Upper lobe of right lung (tissue), 1 donor: ENCODE measurements at regions not wholly inside any gene's neighbourhood (a gene's known extent, or its start where the extent isn't known, plus 50 kb on each side); places are given as distances from the start of the nearest gene placed in this dataset.
"Not testable (repeated sequence)": the region's sequence is repeated elsewhere in the genome, so short reads cannot be mapped to it uniquely, and the experiment has no call there.

Source experiments
- ATAC-seq: fragments of 200-7000 bp; cut with Tn5 transposase; one replicate; pipeline ENCODE4 v1.9.1; 2020; ENCODE audit warnings: mild to moderate bottlenecking, moderate library complexity
- DNase-seq: peaks from one replicate; pipeline ENCODE4 v3.0.0-alpha.2; 2020
- H3K27ac ChIP-seq: fragments of 200-600 bp; one replicate; pipeline ENCODE4 v1.8.0; 2022
- H3K27me3 ChIP-seq: fragments of 200-600 bp; one replicate; pipeline ENCODE4 v1.8.0; 2022; ENCODE audit warnings: mild to moderate bottlenecking
- H3K36me3 ChIP-seq: fragments of 200-600 bp; one replicate; pipeline ENCODE4 v1.8.0; 2022
- H3K4me1 ChIP-seq: fragments of 200-600 bp; one replicate; pipeline ENCODE4 v1.8.0; 2022
- H3K4me3 ChIP-seq: fragments of 200-600 bp; one replicate; pipeline ENCODE4 v1.8.0; 2022; ENCODE audit warnings: mild to moderate bottlenecking
- H3K9me3 ChIP-seq: fragments of 200-600 bp; one replicate; pipeline ENCODE4 v1.8.0; 2022
- intact Hi-C: fragments of 100-400 bp; cut with DNase I; formaldehyde crosslinking; loops from one replicate; pipeline ENCODE4 v1.11.0; 2022
- donor health status: DM: no; HTN: yes; CAD: no; lungs with severe emphysema.

DNA sequence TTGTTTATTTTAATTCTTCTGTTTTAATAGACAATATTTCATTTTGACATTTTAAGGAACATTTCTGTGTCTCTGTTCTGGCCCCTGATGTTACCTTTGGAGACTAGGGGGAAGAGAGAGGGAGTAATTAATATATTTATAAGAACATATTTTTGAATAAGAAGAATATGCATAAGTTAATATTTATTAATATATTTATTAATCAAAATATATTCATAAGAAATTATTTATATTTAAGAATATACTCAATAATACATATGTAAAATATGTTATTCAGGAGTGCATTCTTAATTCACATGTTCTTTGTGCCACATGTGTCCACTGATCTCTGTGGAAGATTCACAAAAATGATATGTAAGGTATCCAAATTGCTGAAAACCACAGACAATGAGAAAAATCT is 1687.7 kb downstream of the SPATA31A7 start:
- H3K27me3 ChIP-seq = peaks cover 10% of the 10 kb centered on the region
- intact Hi-C loops, ATAC-seq, H3K9me3 ChIP-seq, H3K4me3 ChIP-seq, H3K36me3 ChIP-seq, H3K4me1 ChIP-seq, DNase-seq, H3K27ac ChIP-seq: not testable (repeated sequence)

GRCh38 chr9:62877987-62878386 is 1688.2 kb downstream of the SPATA31A7 start:
- H3K36me3 ChIP-seq, H3K9me3 ChIP-seq, intact Hi-C loops, ATAC-seq, H3K4me3 ChIP-seq, H3K4me1 ChIP-seq, DNase-seq, H3K27ac ChIP-seq: not testable (repeated sequence)
- peaks cover 10% of the 10 kb centered on the region for H3K27me3 ChIP-seq

- ATAC-seq, DNase-seq, intact Hi-C loops: not testable (repeated sequence)
Measured at GRCh38 chr9:62880453-62880852, 1690.6 kb downstream of the SPATA31A7 start.

GRCh38 chr9:62880971-62881370 is 1691.1 kb downstream of the SPATA31A7 start:
- H3K36me3 ChIP-seq, H3K27ac ChIP-seq, ATAC-seq, H3K4me1 ChIP-seq, H3K4me3 ChIP-seq, H3K9me3 ChIP-seq, intact Hi-C loops, DNase-seq: not testable (repeated sequence)
- peaks cover 10% of the 10 kb centered on the region for H3K27me3 ChIP-seq

More at GRCh38 chr9:62880453-62880852, 1690.6 kb downstream of the SPATA31A7 start:
- not testable (repeated sequence) for H3K36me3 ChIP-seq, H3K4me1 ChIP-seq, H3K4me3 ChIP-seq, H3K9me3 ChIP-seq, H3K27ac ChIP-seq
- H3K27me3 ChIP-seq = peaks cover 10% of the 10 kb centered on the region

DNA sequence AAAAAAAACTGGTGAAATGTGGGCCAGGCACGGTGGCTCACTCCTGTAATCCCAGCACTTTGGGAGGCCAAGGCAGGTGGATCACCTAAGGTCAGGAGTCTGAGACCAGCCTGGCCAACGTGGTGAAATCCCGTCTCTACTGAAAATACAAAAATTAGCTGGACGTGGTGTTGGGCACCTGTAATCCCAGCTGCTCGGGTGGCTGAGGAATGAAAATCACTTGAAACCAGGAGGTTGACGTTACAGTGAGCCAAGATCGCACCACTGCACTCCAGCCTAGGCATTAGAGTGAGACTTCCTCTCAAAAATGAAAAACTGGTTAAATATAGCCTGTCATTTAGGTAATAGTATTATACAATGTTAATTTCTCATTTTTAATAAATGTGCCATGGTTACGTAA is 1692.0 kb downstream of the SPATA31A7 start:
- DNase-seq, H3K9me3 ChIP-seq, H3K4me1 ChIP-seq, ATAC-seq, H3K4me3 ChIP-seq, intact Hi-C loops, H3K36me3 ChIP-seq, H3K27ac ChIP-seq: not testable (repeated sequence)
- H3K27me3 ChIP-seq = peaks cover 10% of the 10 kb centered on the region

GRCh38 chr9:62882717-62883116 is 1692.9 kb downstream of the SPATA31A7 start:
- peak; percentile 54 for DNase-seq
- H3K36me3 ChIP-seq, ATAC-seq, H3K9me3 ChIP-seq, intact Hi-C loops, H3K4me1 ChIP-seq, H3K4me3 ChIP-seq, H3K27ac ChIP-seq: not testable (repeated sequence)
- H3K27me3 ChIP-seq = peaks cover 10% of the 10 kb centered on the region

DNA sequence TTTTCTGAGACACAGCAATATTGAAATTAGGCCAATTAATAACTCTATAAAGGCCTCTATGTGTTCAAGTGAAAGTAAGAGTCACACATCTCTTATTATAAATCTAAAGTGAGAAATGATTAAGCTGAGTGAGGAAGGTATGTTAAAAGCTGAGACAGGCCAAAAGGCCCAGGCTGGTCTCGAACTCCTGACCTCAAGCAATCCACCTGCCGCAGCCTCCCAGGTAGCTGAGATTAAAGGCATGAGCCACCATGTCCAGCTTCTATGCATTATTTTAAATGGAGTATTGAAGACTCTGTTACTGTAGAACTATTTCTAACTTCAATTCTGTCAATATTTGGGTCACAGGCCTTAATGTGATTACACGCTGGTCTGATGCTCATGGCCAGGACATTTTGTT is 1706.9 kb downstream of the SPATA31A7 start:
- intact Hi-C loops, H3K27me3 ChIP-seq, DNase-seq, H3K4me1 ChIP-seq, H3K4me3 ChIP-seq, ATAC-seq, H3K27ac ChIP-seq, H3K9me3 ChIP-seq, H3K36me3 ChIP-seq: not testable (repeated sequence)

GRCh38 chr9:62897411-62898225 is 1707.8 kb downstream of the SPATA31A7 start:
- H3K9me3 ChIP-seq, ATAC-seq, H3K27me3 ChIP-seq, H3K36me3 ChIP-seq, H3K4me1 ChIP-seq, intact Hi-C loops: not testable (repeated sequence)
- peak; percentile 69 for DNase-seq
- H3K27ac ChIP-seq = peak overlapping the region; percentile 51
- peak overlapping the region; percentile 39 for H3K4me3 ChIP-seq

DNA sequence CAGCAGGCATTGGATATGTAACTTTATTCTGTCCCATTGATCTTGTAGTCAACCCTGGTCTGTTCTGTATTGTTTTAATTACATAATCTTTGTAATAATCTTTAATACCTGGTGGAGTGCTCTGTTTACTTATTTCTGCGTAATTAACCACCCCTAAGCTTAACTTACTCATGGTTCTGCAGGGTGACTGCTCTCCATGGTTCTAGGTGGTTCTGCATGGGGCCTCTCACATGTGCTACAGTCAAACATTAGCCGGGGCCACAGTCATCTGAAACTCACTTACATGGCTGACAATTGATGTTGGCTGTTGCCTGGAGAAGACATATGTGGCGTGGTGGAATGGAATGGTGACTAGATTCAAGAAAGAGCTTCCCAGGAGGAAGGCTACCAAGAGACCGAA is 1709.8 kb downstream of the SPATA31A7 start:
- intact Hi-C loops, H3K36me3 ChIP-seq: not testable (repeated sequence)

GRCh38 chr9:62904061-62904460 is 1714.2 kb downstream of the SPATA31A7 start:
- H3K4me3 ChIP-seq, H3K4me1 ChIP-seq, intact Hi-C loops, H3K36me3 ChIP-seq, H3K27me3 ChIP-seq, H3K27ac ChIP-seq, ATAC-seq, H3K9me3 ChIP-seq: not testable (repeated sequence)
- peak; percentile 61 for DNase-seq

More for the DNA sequence above, 1709.8 kb downstream of the SPATA31A7 start:
- DNase-seq, H3K9me3 ChIP-seq, ATAC-seq, H3K27me3 ChIP-seq, H3K27ac ChIP-seq, H3K4me3 ChIP-seq, H3K4me1 ChIP-seq: not testable (repeated sequence)

DNA sequence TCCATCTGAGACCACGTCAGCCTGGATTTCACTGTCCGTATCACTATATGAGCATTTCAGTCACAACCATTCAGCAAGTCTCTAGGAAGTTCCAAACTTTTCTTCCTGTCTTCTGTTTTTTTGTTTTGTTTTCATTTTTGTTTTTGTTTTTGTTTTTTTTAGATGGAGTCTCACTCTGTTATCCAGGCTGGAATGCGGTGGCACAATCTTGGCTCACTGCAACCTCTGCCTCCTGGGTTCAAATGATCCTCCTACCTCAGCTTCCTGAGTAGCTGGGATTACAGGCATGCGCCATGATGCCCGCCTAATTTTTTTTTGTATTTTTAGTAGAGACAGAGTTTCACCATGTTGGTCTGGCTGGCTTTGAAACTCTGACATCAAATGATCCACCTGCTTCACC is 1715.9 kb downstream of the SPATA31A7 start:
- H3K36me3 ChIP-seq, ATAC-seq, H3K27me3 ChIP-seq, H3K4me3 ChIP-seq, intact Hi-C loops, DNase-seq, H3K27ac ChIP-seq, H3K9me3 ChIP-seq, H3K4me1 ChIP-seq: not testable (repeated sequence)

DNA sequence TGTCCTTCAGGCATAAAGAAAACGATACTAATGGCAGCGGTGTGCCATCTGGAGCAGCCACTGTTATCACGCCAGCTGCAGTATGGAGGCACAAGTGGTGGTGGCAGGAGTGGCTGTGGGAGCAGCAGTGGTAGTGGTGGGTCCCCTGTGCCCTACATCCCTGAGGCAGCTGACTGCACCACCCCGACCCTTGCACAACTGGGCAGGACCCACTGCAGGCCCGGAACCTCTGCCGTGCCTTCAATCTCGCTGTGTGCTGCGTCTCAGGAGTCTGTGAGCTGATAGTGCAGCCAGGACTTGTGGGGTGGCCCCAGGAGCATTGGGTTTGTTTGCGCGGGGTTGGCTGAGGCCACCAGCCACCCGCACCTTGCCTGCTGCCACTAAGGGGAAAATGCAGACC is 1718.0 kb downstream of the SPATA31A7 start:
- H3K4me3 ChIP-seq, H3K4me1 ChIP-seq, intact Hi-C loops, H3K36me3 ChIP-seq, H3K27me3 ChIP-seq, H3K27ac ChIP-seq, H3K9me3 ChIP-seq, DNase-seq, ATAC-seq: not testable (repeated sequence)

DNA sequence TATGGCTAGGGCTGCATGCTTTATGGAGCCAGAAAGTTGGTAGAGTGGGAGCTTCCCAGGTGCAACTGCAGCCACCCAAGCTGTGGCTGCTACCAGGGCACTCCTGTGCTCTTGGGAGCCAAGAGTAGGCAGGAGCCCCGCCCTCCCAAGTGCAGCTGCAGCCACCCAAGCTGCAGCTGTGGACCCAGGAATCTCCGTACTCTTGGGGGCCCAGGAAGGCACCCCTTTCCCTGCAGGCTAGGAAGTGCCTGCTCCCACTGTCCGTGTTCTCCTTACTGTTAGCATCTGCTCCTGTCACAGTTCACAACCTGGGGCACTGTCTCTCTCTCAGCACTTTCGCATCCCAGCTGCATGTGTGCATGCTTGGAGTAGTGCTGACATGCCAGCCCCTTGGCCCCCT is 1718.4 kb downstream of the SPATA31A7 start:
- H3K36me3 ChIP-seq, H3K9me3 ChIP-seq, H3K27ac ChIP-seq, intact Hi-C loops, DNase-seq, H3K4me3 ChIP-seq, H3K4me1 ChIP-seq, ATAC-seq, H3K27me3 ChIP-seq: not testable (repeated sequence)

- H3K27me3 ChIP-seq = not testable (repeated sequence)
Measured at GRCh38 chr9:62909447-62909846, 1719.6 kb downstream of the SPATA31A7 start.

DNA sequence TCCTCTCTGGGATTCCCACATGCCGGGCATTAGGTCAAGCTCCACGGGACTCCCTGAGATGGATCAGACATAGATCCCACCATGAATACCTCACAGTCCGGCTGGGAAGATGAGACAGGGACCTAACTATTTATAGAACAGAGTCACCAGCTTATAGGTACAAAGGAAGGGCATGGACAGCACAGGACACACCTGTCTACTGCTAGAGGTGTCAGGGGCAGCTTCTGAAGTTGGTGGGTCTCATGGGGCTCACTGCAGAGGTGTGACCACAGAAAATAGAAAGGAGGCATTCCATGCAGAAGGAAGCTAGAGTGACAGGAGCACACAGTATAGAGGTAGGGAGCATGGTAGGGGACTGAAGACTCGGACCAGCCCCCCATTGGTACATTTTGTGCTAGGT is 1722.4 kb downstream of the SPATA31A7 start:
- intact Hi-C loops, H3K9me3 ChIP-seq, H3K27me3 ChIP-seq, H3K4me1 ChIP-seq, H3K27ac ChIP-seq, ATAC-seq, DNase-seq, H3K36me3 ChIP-seq, H3K4me3 ChIP-seq: not testable (repeated sequence)

More at GRCh38 chr9:62909447-62909846, 1719.6 kb downstream of the SPATA31A7 start:
- H3K9me3 ChIP-seq, DNase-seq, H3K27ac ChIP-seq, ATAC-seq, H3K36me3 ChIP-seq, H3K4me3 ChIP-seq, H3K4me1 ChIP-seq, intact Hi-C loops: not testable (repeated sequence)
